ENCODE measurements at regions not wholly inside any gene's neighbourhood (a gene's known extent, or its start where the extent isn't known, plus 50 kb on each side); places are given as distances from the start of the nearest gene placed in this dataset.

DNA sequence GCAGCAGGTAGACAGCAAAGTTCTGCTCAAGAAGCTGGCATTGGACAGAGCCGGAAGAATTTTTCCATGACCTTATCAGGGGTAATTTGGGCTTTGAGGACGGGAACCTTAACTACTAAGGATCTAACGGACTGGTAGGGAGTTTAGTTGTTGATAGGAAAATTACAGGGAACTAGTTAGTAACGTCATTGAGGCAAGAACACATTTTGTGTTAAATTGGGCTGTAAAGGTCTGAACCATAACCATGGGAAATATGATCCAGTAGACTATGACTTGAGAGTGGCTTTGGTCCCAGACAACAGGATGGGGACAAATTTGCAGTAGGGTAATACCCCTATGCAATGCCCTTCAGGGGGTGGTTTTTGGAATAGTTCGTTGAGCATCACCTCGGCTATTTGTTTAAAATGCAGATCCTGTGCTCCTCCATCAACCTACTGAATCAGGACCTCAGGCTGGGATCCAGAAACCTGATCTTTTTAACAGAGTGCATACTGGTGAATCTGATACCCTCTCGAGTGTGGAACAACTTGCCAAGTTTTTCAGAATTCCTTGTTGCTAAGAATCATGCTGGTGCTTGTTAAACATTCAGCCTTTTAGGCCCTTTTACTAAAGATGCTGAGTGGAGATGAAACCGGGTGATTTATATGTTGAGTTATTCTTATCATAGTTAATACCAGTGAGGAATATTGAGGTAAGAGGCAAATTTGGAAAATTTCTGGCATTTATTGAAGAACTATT, 255.1 kb downstream of the MAP2K6 start:
- no peaks in the 10 kb centered on the region for H4K20me1 ChIP-seq (replicated peaks; ENCODE audit: control insufficient read depth, insufficient read depth, low read length)
- no peaks in the 10 kb centered on the region for H3K27me3 ChIP-seq (ENCODE audit: control insufficient read depth in 2 of 2, insufficient read depth in 2 of 2, low read length in 2 of 2)
- no peak for ATAC-seq
- DNase-seq (ENCODE audit: extremely low read depth in 1 of 4, low spot score in 3 of 4), result no peak
- FAIRE-seq, result no peak
- H3K27ac ChIP-seq (ENCODE audit: extremely low read depth, low read depth, low read length), result no peak overlapping the region
- H3K4me2 ChIP-seq (ENCODE audit: insufficient read depth, low read length), result no peak overlapping the region
- H2AFZ ChIP-seq (ENCODE audit: low read depth, low read length), result no peak overlapping the region
- BruUV-seq (replicated peaks), result no TSS peak
- intact Hi-C loops (cut with micrococcal nuclease), result no loop called here
- POLR2A ChIA-PET, result no interaction called here
- H3K4me1 ChIP-seq (replicated peaks in 1 of 2; ENCODE audit: control insufficient read depth in 2 of 2, insufficient read depth in 2 of 2, low read length in 2 of 2), result no peaks in the 10 kb centered on the region
- H3K9me1 ChIP-seq (ENCODE audit: control insufficient read depth, insufficient read depth, low read length), result no peaks in the 10 kb centered on the region
- H3K4me3 ChIP-seq, result no peak overlapping the region
- CTCF ChIA-PET (ENCODE audit: low intra/inter-chr PET ratio), result no interaction called here
- H3K36me3 ChIP-seq (ENCODE audit: control insufficient read depth, insufficient read depth, low read length), result no peaks in the 10 kb centered on the region
- WGBS (ENCODE audit: insufficient coverage, low coverage, missing lambda C conversion rate), result 2% methylated on average over 8 of the region's 8 CpGs
- TF ChIP-seq ZFX (CRISPR knock-in tag; IDR thresholded peaks at IDR 0.05), result no peak
- TF ChIP-seq ZNF146 (CRISPR knock-in tag; IDR thresholded peaks at IDR 0.05; ENCODE audit: unreplicated experiment), result no peak
- H3K79me2 ChIP-seq (ENCODE audit: control insufficient read depth, insufficient read depth, low read length), result no peaks in the 10 kb centered on the region
- in situ Hi-C loops (cut with MboI), result no loop called here
- no peaks in the 10 kb centered on the region; the same call in 1 of the 2 replicates for H3K9me3 ChIP-seq (replicated peaks; ENCODE audit: control insufficient read depth, insufficient read depth, low read depth, low read length)
- H3K9ac ChIP-seq (ENCODE audit: insufficient read depth in 1 of 2, low read depth in 2 of 2, low read length in 2 of 2), result no peak overlapping the region

DNA sequence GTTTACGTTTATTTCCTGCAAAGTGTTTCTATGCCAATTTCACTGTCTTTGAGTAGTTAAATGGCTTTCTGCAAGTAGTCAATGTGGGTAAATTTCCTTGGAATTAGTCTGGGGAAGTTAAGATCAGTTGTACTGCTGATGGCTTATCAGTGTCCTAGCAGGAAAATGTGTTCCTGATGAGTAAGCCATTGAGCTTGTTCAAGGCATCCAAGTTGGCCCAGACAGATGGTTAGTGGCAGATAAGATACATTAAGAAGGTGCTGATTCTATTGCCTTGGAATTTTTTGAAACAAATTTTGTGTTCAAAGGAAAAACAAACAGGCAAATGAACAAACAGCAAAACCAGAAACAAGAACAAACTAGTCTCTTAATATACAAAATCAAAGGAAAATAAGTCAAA, 258.4 kb downstream of the MAP2K6 start:
- H4K20me1 ChIP-seq (replicated peaks; ENCODE audit: control insufficient read depth, insufficient read depth, low read length), result no peaks in the 10 kb centered on the region
- FAIRE-seq, result no peak
- no peaks in the 10 kb centered on the region for H3K79me2 ChIP-seq (ENCODE audit: control insufficient read depth, insufficient read depth, low read length)
- H3K9me3 ChIP-seq (replicated peaks; ENCODE audit: control insufficient read depth, insufficient read depth, low read depth, low read length), result no peaks in the 10 kb centered on the region; the same call in 1 of the 2 replicates
- CTCF ChIA-PET (ENCODE audit: low intra/inter-chr PET ratio), result no interaction called here
- intact Hi-C loops (cut with micrococcal nuclease) (no loop called here), in situ Hi-C loops (cut with MboI) (no loop called here)
- no peaks in the 10 kb centered on the region for H3K4me1 ChIP-seq (replicated peaks in 1 of 2; ENCODE audit: control insufficient read depth in 2 of 2, insufficient read depth in 2 of 2, low read length in 2 of 2)
- POLR2A ChIA-PET, result no interaction called here
- no peak overlapping the region for H3K4me3 ChIP-seq
- DNase-seq (ENCODE audit: extremely low read depth in 1 of 4, low spot score in 3 of 4), result no peak
- H3K9ac ChIP-seq (ENCODE audit: insufficient read depth in 1 of 2, low read depth in 2 of 2, low read length in 2 of 2), result no peak overlapping the region
- no peaks in the 10 kb centered on the region for H3K27me3 ChIP-seq (ENCODE audit: control insufficient read depth in 2 of 2, insufficient read depth in 2 of 2, low read length in 2 of 2)
- WGBS (ENCODE audit: insufficient coverage, low coverage, missing lambda C conversion rate), result 0% methylated on average over 1 of the region's 1 CpG
- no TSS peak for BruUV-seq (replicated peaks)
- no peak for ATAC-seq
- no peak overlapping the region for H3K27ac ChIP-seq (ENCODE audit: extremely low read depth, low read depth, low read length)
- no peak overlapping the region for H3K4me2 ChIP-seq (ENCODE audit: insufficient read depth, low read length)
- no peak overlapping the region for H2AFZ ChIP-seq (ENCODE audit: low read depth, low read length)
- no peaks in the 10 kb centered on the region for H3K9me1 ChIP-seq (ENCODE audit: control insufficient read depth, insufficient read depth, low read length)
- H3K36me3 ChIP-seq (ENCODE audit: control insufficient read depth, insufficient read depth, low read length), result no peaks in the 10 kb centered on the region
- TF ChIP-seq TSC22D4 (tag; IDR thresholded peaks at IDR 0.05) (no peak), GATAD2A (IDR thresholded peaks at IDR 0.05) (no peak), HOXB6 (CRISPR knock-in tag; IDR thresholded peaks at IDR 0.05; ENCODE audit: borderline replicate concordance) (no peak), ETV5 (CRISPR knock-in tag; IDR thresholded peaks at IDR 0.05; ENCODE audit: low read depth) (no peak)
- TF ChIP-seq, protein P1, sequence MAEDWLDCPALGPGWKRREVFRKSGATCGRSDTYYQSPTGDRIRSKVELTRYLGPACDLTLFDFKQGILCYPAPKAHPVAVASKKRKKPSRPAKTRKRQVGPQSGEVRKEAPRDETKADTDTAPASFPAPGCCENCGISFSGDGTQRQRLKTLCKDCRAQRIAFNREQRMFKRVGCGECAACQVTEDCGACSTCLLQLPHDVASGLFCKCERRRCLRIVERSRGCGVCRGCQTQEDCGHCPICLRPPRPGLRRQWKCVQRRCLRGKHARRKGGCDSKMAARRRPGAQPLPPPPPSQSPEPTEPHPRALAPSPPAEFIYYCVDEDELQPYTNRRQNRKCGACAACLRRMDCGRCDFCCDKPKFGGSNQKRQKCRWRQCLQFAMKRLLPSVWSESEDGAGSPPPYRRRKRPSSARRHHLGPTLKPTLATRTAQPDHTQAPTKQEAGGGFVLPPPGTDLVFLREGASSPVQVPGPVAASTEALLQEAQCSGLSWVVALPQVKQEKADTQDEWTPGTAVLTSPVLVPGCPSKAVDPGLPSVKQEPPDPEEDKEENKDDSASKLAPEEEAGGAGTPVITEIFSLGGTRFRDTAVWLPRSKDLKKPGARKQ (CRISPR knock-in tag; IDR thresholded peaks at IDR 0.05), result no peak

Data from K562 (cell line).